Psoas muscle (tissue), 7 donors: ENCODE measurements at regions not wholly inside any gene's neighbourhood (a gene's known extent, or its start where the extent isn't known, plus 50 kb on each side); places are given as distances from the start of the nearest gene placed in this dataset.

Experiments used
- ATAC-seq, 4 donors: fragments of 200-7000 bp; cut with Tn5 transposase; one replicate each; pipeline ENCODE4 v1.9.1; 2020; ENCODE audit warnings: moderate library complexity in 3 of 4, mild to moderate bottlenecking in 2 of 4
- DNase-seq, 2 donors: peaks; one replicate each; pipeline ENCODE4 v3.0.0-alpha.2; 2020
- H3K27ac ChIP-seq: fragments of 200-600 bp; one replicate; pipeline ENCODE4 v1.8.0; 2022
- H3K27me3 ChIP-seq, 3 donors: fragments of 200-600 bp in 1 of 3; one replicate each; pipeline versions ENCODE4 v1.6.1 to v1.8.0; 2013 to 2022; ENCODE audit warnings: low read length in 2 of 3, mild to moderate bottlenecking in 2 of 3, moderate library complexity in 1 of 3; ENCODE audit not compliant: insufficient read depth in 3 of 3
- H3K36me3 ChIP-seq, 2 donors: fragments of 200-600 bp in 1 of 2; one replicate each; pipeline versions ENCODE4 v1.6.1 to v1.8.0; 2013 to 2022; ENCODE audit warnings: low read depth in 1 of 2, mild to moderate bottlenecking in 1 of 2, moderate library complexity in 1 of 2; ENCODE audit not compliant: insufficient read depth in 1 of 2
- H3K4me1 ChIP-seq: fragments of 200-600 bp; one replicate; pipeline ENCODE4 v1.8.0; 2022
- H3K4me3 ChIP-seq: fragments of 200-600 bp; one replicate; pipeline ENCODE4 v1.8.0; 2022; ENCODE audit warnings: mild to moderate bottlenecking
- H3K9me3 ChIP-seq: fragments of 200-600 bp; one replicate; pipeline ENCODE4 v1.8.0; 2022
- CTCF ChIP-seq: fragments of 200-600 bp; IDR thresholded peaks from one replicate; pipeline ENCODE4 v1.8.0; 2022; ENCODE audit warnings: antibody characterized with exemption
- WGBS, 3 donors: extraction: QIAGEN DNeasy Blood & Tissue Kit; methylation state at CpG; one replicate each; pipeline versions ENCODE4 v1.1.6 to v1.1.7; 2013; 5-methylcytosine and 5-hydroxymethylcytosine counted together
- intact Hi-C, 2 donors: fragments of 100-400 bp; cut with DNase I; formaldehyde crosslinking; loops; one replicate each; pipeline versions ENCODE4 v1.11.0 to v1.14.2; 2022
- donor health status: healthy with polysubstance abuse.
- donor health status: DM: no; HTN: no; CAD: no; lungs with moderate emphysema.
- donor health status: Bipolar disorder and iron deficiency.
- donor health status: healthy.
- donor health status: DM: yes; HTN: yes; CAD: no.
- donor health status: DM: no; HTN: no; CAD: no.
- donor health status: DM: yes; HTN: yes; CAD: no.

- H3K27me3 ChIP-seq = no peaks in the 10 kb centered on the region
- 81 to 84% (median 83%) methylated on average over 6 of the region's 6 CpGs for WGBS, 3 donors
- ATAC-seq (no peak), DNase-seq (no peak)
- no peaks in the 10 kb centered on the region for H3K9me3 ChIP-seq
- H3K4me3 ChIP-seq = no peak overlapping the region
- no peaks in the 10 kb centered on the region for H3K36me3 ChIP-seq
- no peaks in the 10 kb centered on the region for H3K4me1 ChIP-seq
- no peak overlapping the region for H3K27ac ChIP-seq
- intact Hi-C loops = no loop called here
- TF ChIP-seq CTCF = no peak
Measured at GRCh38 chr4:81682492-81682891, 210.8 kb upstream of the RASGEF1B start.

GRCh38 chr4:81679315-81679714 is 207.6 kb upstream of the RASGEF1B start:
- Histone ChIP-seq H3K4me1 (no peaks in the 10 kb centered on the region), H3K27me3 (no peaks in the 10 kb centered on the region), H3K4me3 (no peak overlapping the region), H3K9me3 (no peaks in the 10 kb centered on the region), H3K36me3 (no peaks in the 10 kb centered on the region), H3K27ac (no peak overlapping the region)
- intact Hi-C loops = no loop called here
- DNase-seq (no peak), ATAC-seq (no peak)
- WGBS, 3 donors = 73 to 81% (median 77%) methylated on average over 3 of the region's 3 CpGs
- no peak for TF ChIP-seq CTCF

DNA sequence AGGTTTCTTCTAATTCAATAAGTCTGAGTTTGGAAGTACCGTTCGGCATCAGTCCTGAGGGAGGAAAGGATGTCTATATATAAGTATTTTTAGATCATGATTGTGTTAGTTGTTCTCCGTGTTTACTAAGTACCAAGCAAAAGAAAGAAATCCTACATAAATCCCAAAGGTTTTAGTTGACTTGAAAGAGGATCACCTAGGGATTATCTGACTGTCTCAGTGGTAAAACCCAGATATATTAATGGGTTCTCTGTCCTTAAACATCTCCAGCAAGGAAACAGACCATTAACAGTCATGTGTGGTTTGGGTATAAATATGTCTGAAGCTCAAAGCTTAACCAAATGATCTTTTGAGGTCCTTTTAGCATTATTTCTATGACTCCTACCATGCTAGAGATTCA is 207.1 kb upstream of the RASGEF1B start:
- TF ChIP-seq CTCF = no peak
- 58 to 74% (median 62%) methylated on average over 3 of the region's 3 CpGs for WGBS, 3 donors
- H3K4me1 ChIP-seq = no peaks in the 10 kb centered on the region
- no peaks in the 10 kb centered on the region for H3K36me3 ChIP-seq
- ATAC-seq (no peak), DNase-seq (no peak)
- H3K27me3 ChIP-seq = no peaks in the 10 kb centered on the region
- H3K9me3 ChIP-seq = no peaks in the 10 kb centered on the region
- H3K4me3 ChIP-seq = no peak overlapping the region
- no peak overlapping the region for H3K27ac ChIP-seq
- intact Hi-C loops = no loop called here

DNA sequence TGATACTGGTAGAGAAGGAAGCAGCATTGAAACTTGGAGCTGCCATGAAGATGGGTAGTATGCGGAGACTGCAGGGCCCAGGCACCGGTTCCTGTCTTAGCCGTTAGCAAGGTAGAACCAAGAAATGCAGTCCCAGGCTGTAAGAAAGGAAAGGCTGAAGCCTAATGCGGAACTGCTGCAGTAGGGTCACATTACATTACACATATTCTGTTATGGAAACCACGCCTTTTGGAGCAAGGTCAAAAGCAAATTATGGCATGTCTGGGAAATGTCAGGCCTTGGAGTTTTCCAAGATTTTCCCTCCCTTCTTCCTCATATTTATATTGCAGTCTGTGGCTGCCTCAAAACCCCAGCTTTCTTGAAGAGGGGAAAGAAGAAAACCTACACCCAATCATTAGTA is 204.8 kb upstream of the RASGEF1B start:
- intact Hi-C loops = no loop called here
- Histone ChIP-seq H3K27ac (no peak overlapping the region), H3K27me3 (no peaks in the 10 kb centered on the region), H3K4me1 (no peaks in the 10 kb centered on the region), H3K4me3 (no peak overlapping the region), H3K9me3 (no peaks in the 10 kb centered on the region), H3K36me3 (no peaks in the 10 kb centered on the region)
- ATAC-seq (no peak), DNase-seq (no peak)
- WGBS, 3 donors = 43 to 44% (median 43%) methylated on average over 5 of the region's 5 CpGs
- no peak for TF ChIP-seq CTCF

DNA sequence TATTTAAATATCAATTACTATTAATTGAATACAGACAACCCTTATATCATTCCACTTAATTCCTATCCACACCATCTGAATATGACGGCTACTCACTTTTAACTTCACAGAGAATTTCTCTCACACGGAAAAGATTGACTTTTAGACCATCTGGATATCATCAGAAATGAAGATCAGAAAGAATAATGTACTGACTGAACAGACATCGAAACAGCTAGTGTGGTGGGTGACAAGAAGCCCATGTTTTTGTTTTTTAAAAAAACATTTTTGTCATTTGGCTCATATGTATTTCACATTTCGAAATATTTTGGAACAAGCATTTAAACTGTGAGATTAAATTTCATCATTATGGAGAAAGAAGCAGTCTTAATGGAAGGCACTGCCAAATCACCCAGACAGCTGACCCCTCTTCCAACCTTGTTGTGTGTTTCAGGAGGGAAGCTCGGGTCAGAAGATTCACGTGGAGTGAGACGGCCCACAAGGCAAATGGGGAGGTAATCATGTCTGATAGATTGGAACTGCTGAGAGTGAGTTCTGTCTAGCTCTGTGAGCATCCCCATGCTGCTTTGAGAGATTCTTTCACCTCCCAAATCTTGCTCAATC is 204.2 kb upstream of the RASGEF1B start:
- H3K36me3 ChIP-seq = no peaks in the 10 kb centered on the region
- no peak overlapping the region for H3K27ac ChIP-seq
- intact Hi-C loops = no loop called here
- WGBS, 3 donors = 31 to 39% (median 39%) methylated on average over 7 of the region's 7 CpGs
- H3K4me1 ChIP-seq = no peaks in the 10 kb centered on the region
- DNase-seq = peak in 1 of 2 donors; percentile 18
- H3K9me3 ChIP-seq = no peaks in the 10 kb centered on the region
- ATAC-seq = peak in 1 of 4 donors; percentile 37
- no peaks in the 10 kb centered on the region for H3K27me3 ChIP-seq
- TF ChIP-seq CTCF = no peak
- H3K4me3 ChIP-seq = no peak overlapping the region
